Choroid plexus epithelial cell (primary cell): ENCODE measurements at regions not wholly inside any gene's neighbourhood (a gene's known extent, or its start where the extent isn't known, plus 50 kb on each side); places are given as distances from the start of the nearest gene placed in this dataset.

Source experiments
- DNase-seq: peaks from one replicate; pipeline ENCODE4 v3.0.0-alpha.2; 2010; ENCODE audit warnings: low read depth
- H3K4me3 ChIP-seq: 2 replicates; pipeline ENCODE4 v1.5.1; 2011; ENCODE audit warnings: low read depth, mild to moderate bottlenecking, control low read depth, low read length, moderate library complexity
- TF ChIP-seq, protein P1 (sequence below): conservative IDR thresholded peaks from 2 replicates; pipeline ENCODE4 v1.5.1; 2011; ENCODE audit warnings: low read depth, mild to moderate bottlenecking, control low read depth, inconsistent platforms, low read length, moderate library complexity

DNA sequence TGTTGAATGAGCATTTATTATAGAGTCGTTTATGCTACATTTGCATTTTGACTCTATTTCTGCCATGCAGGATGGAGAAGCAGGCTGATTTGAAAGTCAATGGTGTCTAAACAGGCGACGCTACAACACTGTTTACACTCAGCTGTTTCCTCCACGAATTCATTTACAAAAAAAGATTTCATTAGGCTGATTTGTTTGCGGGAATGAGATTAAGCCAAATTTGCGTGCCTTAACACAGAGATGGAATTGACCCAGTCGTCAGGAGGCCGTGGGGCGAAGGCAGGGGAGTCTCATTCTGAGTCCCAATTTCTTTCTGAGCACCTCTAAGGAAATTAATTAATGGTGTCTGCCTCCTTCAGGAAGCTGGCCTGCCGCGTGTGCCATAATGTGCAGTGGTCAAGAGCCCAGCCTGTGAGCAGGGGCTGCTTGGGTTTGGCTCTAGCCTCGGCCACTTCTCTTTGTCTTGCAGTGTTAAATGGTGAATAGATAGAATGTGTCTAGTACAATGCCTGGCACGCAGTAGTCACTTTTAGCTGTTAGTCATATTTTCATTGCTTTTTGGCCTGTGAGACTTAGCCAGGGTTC, 88.6 kb upstream of the NKD1 start:
- H3K4me3 ChIP-seq = no peak overlapping the region
- TF ChIP-seq, protein P1, sequence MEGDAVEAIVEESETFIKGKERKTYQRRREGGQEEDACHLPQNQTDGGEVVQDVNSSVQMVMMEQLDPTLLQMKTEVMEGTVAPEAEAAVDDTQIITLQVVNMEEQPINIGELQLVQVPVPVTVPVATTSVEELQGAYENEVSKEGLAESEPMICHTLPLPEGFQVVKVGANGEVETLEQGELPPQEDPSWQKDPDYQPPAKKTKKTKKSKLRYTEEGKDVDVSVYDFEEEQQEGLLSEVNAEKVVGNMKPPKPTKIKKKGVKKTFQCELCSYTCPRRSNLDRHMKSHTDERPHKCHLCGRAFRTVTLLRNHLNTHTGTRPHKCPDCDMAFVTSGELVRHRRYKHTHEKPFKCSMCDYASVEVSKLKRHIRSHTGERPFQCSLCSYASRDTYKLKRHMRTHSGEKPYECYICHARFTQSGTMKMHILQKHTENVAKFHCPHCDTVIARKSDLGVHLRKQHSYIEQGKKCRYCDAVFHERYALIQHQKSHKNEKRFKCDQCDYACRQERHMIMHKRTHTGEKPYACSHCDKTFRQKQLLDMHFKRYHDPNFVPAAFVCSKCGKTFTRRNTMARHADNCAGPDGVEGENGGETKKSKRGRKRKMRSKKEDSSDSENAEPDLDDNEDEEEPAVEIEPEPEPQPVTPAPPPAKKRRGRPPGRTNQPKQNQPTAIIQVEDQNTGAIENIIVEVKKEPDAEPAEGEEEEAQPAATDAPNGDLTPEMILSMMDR = no peak
- DNase-seq = no peak

DNA sequence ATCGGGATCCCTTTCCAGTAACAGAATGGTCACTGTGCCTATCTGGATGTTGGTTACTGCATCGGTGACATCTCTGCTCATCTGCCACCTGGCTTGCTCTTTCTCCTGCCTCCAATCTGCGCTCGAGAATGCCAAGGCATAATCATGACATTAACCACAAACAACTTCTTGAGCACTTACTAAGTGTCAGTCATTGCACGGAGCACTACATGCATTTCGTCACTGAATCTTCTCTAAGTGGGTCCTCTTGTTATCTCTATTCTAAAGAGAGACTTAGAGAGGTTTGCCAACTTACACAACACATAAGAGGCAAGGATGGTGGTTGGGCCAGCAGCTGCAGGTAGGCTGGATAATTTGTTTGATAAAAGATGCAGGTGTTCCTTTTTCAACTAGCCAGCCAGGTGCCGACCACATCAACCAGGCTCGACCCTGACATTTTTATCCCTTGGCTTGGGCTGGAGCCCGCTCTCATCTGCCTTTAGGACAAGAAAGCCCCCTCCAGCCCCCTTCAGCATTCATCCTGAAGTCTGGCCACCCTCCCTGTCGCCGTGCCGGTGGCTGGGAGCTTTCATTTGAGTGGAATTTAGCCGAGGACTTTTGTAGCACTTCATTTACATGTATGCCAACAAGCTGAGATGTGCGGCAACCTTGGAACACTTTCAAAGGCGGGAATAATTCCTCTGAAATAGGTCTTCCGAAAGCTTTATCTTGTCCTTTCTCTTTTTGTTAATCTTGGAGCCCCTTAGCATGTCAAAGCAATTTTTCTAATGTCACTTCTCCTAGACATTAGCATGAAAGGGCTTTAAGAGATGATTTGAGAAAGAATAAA, 89.3 kb upstream of the NKD1 start:
- DNase-seq = no peak
- no peak overlapping the region for H3K4me3 ChIP-seq
- TF ChIP-seq, protein P1 = no peak

DNA sequence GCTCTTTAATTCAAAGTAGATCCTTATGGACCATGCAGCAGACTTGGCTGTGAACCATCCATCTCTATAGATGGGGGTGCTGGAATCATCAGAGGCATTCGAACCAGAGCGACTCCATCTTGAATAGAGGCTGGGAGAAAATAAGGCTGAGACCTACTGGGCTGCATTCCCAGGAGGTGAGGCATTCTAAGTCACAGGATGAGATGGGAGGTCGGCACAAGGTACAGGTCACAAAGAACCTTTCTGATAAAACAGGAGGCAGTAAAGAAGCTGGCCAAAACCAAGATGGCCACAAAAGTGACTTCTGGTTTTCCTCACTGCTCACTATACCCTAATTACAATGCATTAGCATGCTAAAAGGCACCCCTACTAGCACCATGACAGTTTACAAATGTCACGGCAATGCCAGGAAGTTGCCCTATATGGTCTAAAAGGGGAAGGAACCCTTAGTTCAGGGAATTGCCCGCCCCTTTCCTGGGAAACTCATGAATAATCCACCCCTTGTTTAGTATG, 89.2 kb upstream of the BRD7 start:
- TF ChIP-seq, protein P1 = no peak
- H3K4me3 ChIP-seq = no peak overlapping the region
- DNase-seq = no peak

DNA sequence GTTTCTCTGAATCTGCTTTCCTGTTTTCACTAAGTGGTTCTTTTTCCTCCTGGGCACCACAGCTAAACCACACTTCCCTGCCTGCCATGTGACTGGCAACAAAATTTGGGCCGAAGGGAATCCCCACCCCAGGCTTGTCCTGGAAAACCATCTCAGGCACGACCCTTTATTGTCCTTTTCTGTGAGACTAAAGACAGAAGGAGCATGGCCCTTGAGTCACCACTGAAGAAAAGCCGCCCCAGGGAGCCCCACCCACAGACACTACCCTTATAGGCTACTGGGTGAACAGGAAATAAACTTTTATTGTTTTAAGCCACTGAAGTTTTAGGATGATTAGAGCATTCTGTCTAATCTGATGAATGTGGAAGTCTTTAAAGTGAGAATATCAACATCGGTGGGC, 88.6 kb upstream of the BRD7 start:
- DNase-seq = no peak
- TF ChIP-seq, protein P1 = no peak

DNA sequence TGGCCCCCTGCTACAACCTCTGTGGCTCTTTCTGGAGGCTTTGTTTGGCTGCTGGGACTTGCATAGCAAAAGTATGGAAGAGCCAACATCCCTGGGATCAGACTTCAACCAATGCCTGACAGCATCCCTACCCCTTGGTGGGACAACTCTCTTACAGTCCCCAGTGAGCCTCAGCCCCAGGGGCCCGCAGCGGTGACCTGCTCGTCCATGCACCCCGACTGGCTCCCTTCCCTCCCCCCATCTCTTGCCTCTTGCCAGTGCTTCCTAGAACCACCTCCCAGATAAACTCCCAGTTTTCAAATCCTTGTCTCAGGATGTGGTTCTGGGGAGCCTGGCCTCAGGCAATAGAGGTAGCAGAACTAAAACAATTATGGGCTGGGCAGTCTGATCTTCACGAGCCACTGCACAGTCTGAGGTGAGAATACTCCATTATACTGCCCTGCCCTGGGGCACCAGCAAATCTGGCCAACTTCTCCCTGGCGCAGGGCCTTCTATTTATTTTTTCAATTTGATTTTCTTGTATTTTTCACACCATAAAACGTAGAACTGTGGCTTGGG, 86.6 kb upstream of the BRD7 start:
- DNase-seq = no peak
- no peak overlapping the region for H3K4me3 ChIP-seq
- TF ChIP-seq, protein P1 = no peak

More for the DNA sequence above, 88.6 kb upstream of the BRD7 start:
- no peak overlapping the region for H3K4me3 ChIP-seq

DNA sequence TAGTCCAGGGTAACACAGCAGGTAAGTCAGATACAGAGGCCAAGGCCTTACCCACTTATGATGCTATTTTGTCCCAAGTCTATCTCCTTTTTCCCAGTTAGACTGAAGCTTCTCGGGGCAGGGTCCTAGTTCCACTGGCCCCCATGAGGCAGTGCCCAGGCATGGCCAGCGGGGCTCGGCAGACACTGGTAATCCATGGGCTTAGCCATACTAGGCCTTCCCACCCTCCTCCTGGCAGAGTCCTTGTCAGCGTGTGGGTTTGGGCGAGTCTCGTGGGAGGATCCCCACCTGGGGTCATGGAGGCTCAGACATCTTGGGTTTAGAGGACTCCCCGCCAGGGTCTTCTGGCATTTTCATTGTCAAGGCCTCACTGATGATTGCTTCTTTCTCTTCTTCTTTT, 84.7 kb upstream of the BRD7 start:
- TF ChIP-seq, protein P1 = no peak
- no peak overlapping the region for H3K4me3 ChIP-seq
- DNase-seq = no peak
